H1 (cell line): ENCODE measurements at regions not wholly inside any gene's neighbourhood (a gene's known extent, or its start where the extent isn't known, plus 50 kb on each side); places are given as distances from the start of the nearest gene placed in this dataset.

Experiments used
- CTCF ChIA-PET: fragments of 300-600 bp; sonication (Branson Sonifier 250); formaldehyde crosslinking; loops from one replicate; lab custom pipeline; 2021; ENCODE audit not compliant: partially characterized antibody; lab: Charles Lee
- POLR2A ChIA-PET: fragments of 300-600 bp; sonication (Branson Sonifier 250); formaldehyde crosslinking; loops from one replicate; lab custom pipeline; 2021; ENCODE audit warnings: inconsistent platforms; ENCODE audit not compliant: partially characterized antibody; lab: Charles Lee
- DNase-seq, 2 experiments: peaks; one replicate each; pipeline versions ENCODE4 v3.0.0 to v3.0.0-alpha.2; 2010 to 2022; ENCODE audit warnings: low spot score in 2 of 2, low read depth in 1 of 2, mixed read lengths in 1 of 2
- FAIRE-seq: peaks from 2 replicates; lab custom pipeline; 2011; peaks lifted over from hg19 to GRCh38; lab: Jason Lieb, UNC
- H2AFZ ChIP-seq: 2 replicates; pipeline ENCODE4 v1.8.1; 2012; ENCODE audit warnings: low read length, inconsistent platforms
- H2AK5ac ChIP-seq: 2 replicates; pipeline ENCODE4 v1.6.1; 2013; ENCODE audit warnings: low read depth, low read length
- H2BK120ac ChIP-seq: replicated peaks from 2 replicates; pipeline ENCODE3; 2013; ENCODE audit warnings: low read depth, low read length, inconsistent platforms
- H2BK12ac ChIP-seq: 2 replicates; pipeline ENCODE4 v1.6.1; 2013; ENCODE audit warnings: low read depth, low read length
- H2BK15ac ChIP-seq: 2 replicates; pipeline ENCODE4 v1.6.1; 2013; ENCODE audit warnings: low read length
- H2BK20ac ChIP-seq: 2 replicates; pipeline ENCODE4 v1.6.1; 2013; ENCODE audit warnings: low read length
- H2BK5ac ChIP-seq: 2 replicates; pipeline ENCODE4 v1.6.1; 2013; ENCODE audit warnings: low read depth, low read length
- H3K14ac ChIP-seq: 2 replicates; pipeline ENCODE4 v1.6.1; 2013; ENCODE audit warnings: inconsistent platforms; ENCODE audit not compliant: insufficient read length
- H3K18ac ChIP-seq: 2 replicates; pipeline ENCODE4 v1.6.1; 2013; ENCODE audit warnings: low read length; ENCODE audit errors: extremely low read depth
- H3K23ac ChIP-seq: 2 replicates; pipeline ENCODE4 v1.6.1; 2013; ENCODE audit warnings: inconsistent platforms; ENCODE audit not compliant: insufficient read length
- H3K23me2 ChIP-seq: 2 replicates; pipeline ENCODE4 v1.6.1; 2013; ENCODE audit warnings: low read depth, low read length
- H3K27ac ChIP-seq: 2 replicates; pipeline ENCODE4 v1.6.1; 2011; ENCODE audit warnings: low read depth, low read length, inconsistent platforms
- H3K27me3 ChIP-seq, 4 experiments: replicated peaks in 1 of 4; 1 replicate in 1 of 4; 2 replicates in 3 of 4; pipeline versions ENCODE4 v1.6.1 to v1.8.1; 2011 to 2013; ENCODE audit warnings: low read length in 3 of 4, mild to moderate bottlenecking in 3 of 4, inconsistent platforms in 2 of 4, mixed read lengths in 2 of 4, moderate library complexity in 1 of 4; ENCODE audit not compliant: control insufficient read depth in 3 of 4, insufficient read depth in 3 of 4; ENCODE audit errors: extremely low read depth in 1 of 4
- H3K36me3 ChIP-seq, 4 experiments: 2 replicates each; pipeline versions ENCODE4 v1.6.1 to v1.8.1; 2011 to 2013; ENCODE audit warnings: mild to moderate bottlenecking in 4 of 4, low read length in 3 of 4, moderate library complexity in 2 of 4, control low read depth in 1 of 4, inconsistent platforms in 1 of 4; ENCODE audit not compliant: insufficient read depth in 4 of 4, control insufficient read depth in 2 of 4
- H3K4ac ChIP-seq: replicated peaks from 2 replicates; pipeline ENCODE3; 2013; ENCODE audit warnings: low read length, low read depth, mixed read lengths, inconsistent platforms; ENCODE audit not compliant: insufficient read length
- H3K4me1 ChIP-seq, 4 experiments: replicated peaks in 1 of 4; 1 replicate in 1 of 4; 2 replicates in 3 of 4; pipeline versions ENCODE4 v1.6.1 to v1.8.1; 2011 to 2013; ENCODE audit warnings: low read length in 3 of 4, inconsistent platforms in 2 of 4, mixed read lengths in 1 of 4; ENCODE audit not compliant: insufficient read depth in 4 of 4, control insufficient read depth in 3 of 4
- H3K4me2 ChIP-seq, 2 experiments: 2 replicates each; pipeline versions ENCODE4 v1.6.1 to v1.8.1; 2011 to 2013; ENCODE audit warnings: low read depth in 2 of 2, low read length in 2 of 2, control low read depth in 1 of 2, inconsistent platforms in 1 of 2, mild to moderate bottlenecking in 1 of 2; ENCODE audit not compliant: insufficient read depth in 1 of 2
- H3K4me3 ChIP-seq, 4 experiments: fragments of 200-600, 300-600 bp in 1 of 4; sonication (generic), shearing (Covaris generic), sonication (Bioruptor Twin) in 1 of 4; 2 replicates each; pipeline versions ENCODE4 v1.5.1 to v1.8.1; 2011 to 2016; ENCODE audit warnings: low read length in 4 of 4, low read depth in 3 of 4, control low read depth in 2 of 4, inconsistent platforms in 2 of 4, mild to moderate bottlenecking in 2 of 4, mixed read lengths in 1 of 4, moderate library complexity in 1 of 4; ENCODE audit not compliant: insufficient read depth in 2 of 4; ENCODE audit errors: extremely low read depth in 1 of 4
- H3K56ac ChIP-seq: replicated peaks from 2 replicates; pipeline ENCODE3; 2013; ENCODE audit warnings: low read depth, mild to moderate bottlenecking, mixed read lengths, low read length, inconsistent platforms; ENCODE audit not compliant: insufficient read length
- H3K79me1 ChIP-seq: 2 replicates; pipeline ENCODE4 v1.6.1; 2013; ENCODE audit warnings: low read depth, low read length, control low read depth
- H3K79me2 ChIP-seq, 2 experiments: 2 replicates each; pipeline versions ENCODE4 v1.6.1 to v1.8.1; 2012 to 2013; ENCODE audit warnings: low read length in 2 of 2, mild to moderate bottlenecking in 2 of 2, inconsistent platforms in 1 of 2; ENCODE audit not compliant: insufficient read depth in 2 of 2, control insufficient read depth in 1 of 2
- H3K9ac ChIP-seq, 4 experiments: replicated peaks in 1 of 4; 1 replicate in 1 of 4; 2 replicates in 3 of 4; pipeline versions ENCODE4 v1.6.1 to v1.8.1; 2011 to 2013; ENCODE audit warnings: low read depth in 3 of 4, low read length in 3 of 4, control low read depth in 2 of 4, mild to moderate bottlenecking in 2 of 4, moderate library complexity in 2 of 4, inconsistent platforms in 1 of 4; ENCODE audit errors: extremely low read depth in 1 of 4
- H3K9me3 ChIP-seq, 2 experiments: 2 replicates each; pipeline versions ENCODE4 v1.6.1 to v1.8.1; 2012 to 2013; ENCODE audit warnings: mild to moderate bottlenecking in 2 of 2, moderate library complexity in 2 of 2, control low read depth in 1 of 2, inconsistent platforms in 1 of 2, low read depth in 1 of 2, low read length in 1 of 2, mixed read lengths in 1 of 2; ENCODE audit not compliant: insufficient read depth in 2 of 2
- H4K20me1 ChIP-seq, 2 experiments: replicated peaks in 1 of 2; 2 replicates each; pipeline versions ENCODE3 to v1.8.1; 2011 to 2013; ENCODE audit warnings: inconsistent platforms in 2 of 2, low read length in 2 of 2, mild to moderate bottlenecking in 1 of 2; ENCODE audit not compliant: insufficient read depth in 2 of 2, control insufficient read depth in 1 of 2
- H4K5ac ChIP-seq: 2 replicates; pipeline ENCODE4 v1.6.1; 2013; ENCODE audit warnings: low read length, low read depth, mixed read lengths, inconsistent platforms; ENCODE audit not compliant: insufficient read length
- H4K8ac ChIP-seq: 2 replicates; pipeline ENCODE4 v1.8.0; 2013; ENCODE audit warnings: mild to moderate bottlenecking, moderate library complexity, low read length, inconsistent platforms; ENCODE audit not compliant: insufficient read depth; ENCODE audit errors: extremely low read depth
- H4K91ac ChIP-seq: replicated peaks from 2 replicates; pipeline ENCODE3; 2013; ENCODE audit warnings: low read length, mixed read lengths, inconsistent platforms; ENCODE audit not compliant: insufficient read length
- HDAC2 ChIP-seq, 2 experiments: fragments of 300-600 bp in 1 of 2; sonication (generic) in 1 of 2; IDR thresholded peaks; 2 replicates each; pipeline ENCODE4 v1.6.1; 2011 to 2012; ENCODE audit warnings: low read depth in 2 of 2, low read length in 2 of 2, mild to moderate bottlenecking in 2 of 2, moderate library complexity in 2 of 2, borderline replicate concordance in 1 of 2, inconsistent platforms in 1 of 2
- ZNF274 ChIP-seq: IDR thresholded peaks from 2 replicates; pipeline ENCODE4 v1.7.0; 2012; ENCODE audit warnings: low read length, borderline replicate concordance; ENCODE audit errors: extremely low read depth
- WGBS, 2 experiments: shearing (Covaris generic) in 1 of 2; methylation state at CpG; one replicate each; pipeline versions ENCODE4 v1.1.6 to v1.1.7; 2013 to 2015; ENCODE audit warnings: low lambda C conversion rate in 2 of 2, mixed read lengths in 2 of 2, inconsistent platforms in 1 of 2, low coverage in 1 of 2, missing lambda C conversion rate in 1 of 2; ENCODE audit not compliant: insufficient replicate concordance in 2 of 2, insufficient coverage in 1 of 2, insufficient read length in 1 of 2; ENCODE audit errors: extremely low coverage in 1 of 2, missing lambda C conversion rate in 1 of 2; 5-methylcytosine and 5-hydroxymethylcytosine counted together

GRCh38 chr2:213232649-213233437 lies 51.4 kb upstream of the SPAG16 start:
- Histone ChIP-seq H4K5ac (no peak overlapping the region), H3K9me3 (no peaks in the 10 kb centered on the region), H3K4me2 (peak overlapping the region in 1 of 2 experiments; percentile 5; a peak in 1 of 4 replicates), H2BK120ac (no peak overlapping the region), H2BK5ac (no peak overlapping the region), H2AFZ (no peak overlapping the region), H2BK15ac (no peak overlapping the region), H3K79me1 (no peaks in the 10 kb centered on the region), H3K23me2 (no peaks in the 10 kb centered on the region), H3K23ac (no peak overlapping the region), H3K4me3 (0 out of 8 replicates have a peak overlapping the region, but pooled peaks of 2 of the 4 experiments have one; percentile 0 to 11), H3K4ac (no peak overlapping the region), H2BK20ac (no peak overlapping the region), H4K20me1 (no peaks in the 10 kb centered on the region), H3K79me2 (no peaks in the 10 kb centered on the region), H3K27me3 (no peaks in the 10 kb centered on the region), H4K8ac (no peak overlapping the region), H3K18ac (no peak overlapping the region), H3K9ac (no peak overlapping the region)
- WGBS, 2 experiments: 32% methylated on average over 8 of the region's 8 CpGs; no CpG with 5 or more reads in 1 of the 2 experiments
- no peak for DNase-seq
- CTCF ChIA-PET: interaction anchor here (0.8 kb wide), 1 partner anchor 23 kb away, joined by 3 read pairs; no protein-coding TSS in a partner anchor
- POLR2A ChIA-PET: interaction anchor here (1.0 to 1.2 kb wide), 2 partner anchors 11 to 24 kb away, joined by 3 read pairs; no protein-coding TSS in a partner anchor
- TF ChIP-seq HDAC2 (IDR thresholded peaks at IDR 0.05; ENCODE audit: borderline replicate concordance in 1 of 2, low read depth in 2 of 2, low read length in 2 of 2) (0 out of 4 replicates have a peak, but pooled peaks of 1 of the 2 experiments have one; percentile 29), ZNF274 (no peak)
- TF ChIP-seq, all 59 proteins: peak for 1
- no peak overlapping the region for H3K56ac ChIP-seq
- no peak overlapping the region for H3K14ac ChIP-seq
- no peak overlapping the region for H4K91ac ChIP-seq
- H3K36me3 ChIP-seq: no peaks in the 10 kb centered on the region
- H3K4me1 ChIP-seq: peaks cover 0 to 8% (median 1%) of the 10 kb centered on the region in 4 experiments; a peak in 3 of 7 replicates
- H2AK5ac ChIP-seq: no peak overlapping the region
- H3K27ac ChIP-seq: no peak overlapping the region
- H2BK12ac ChIP-seq: no peak overlapping the region
- FAIRE-seq: no peak
